ENCODE measurements at regions not wholly inside any gene's neighbourhood (a gene's known extent, or its start where the extent isn't known, plus 50 kb on each side); places are given as distances from the start of the nearest gene placed in this dataset.

GRCh38 chr3:24769918-24770317 is 275.3 kb upstream of the THRB start:
- H3K9me3 Mint-ChIP-seq = peaks cover 4% of the 10 kb centered on the region
- H3K27me3 Mint-ChIP-seq = no peaks in the 10 kb centered on the region
- H3K4me3 Mint-ChIP-seq = no peak overlapping the region
- H3K27ac Mint-ChIP-seq = no peak overlapping the region
- H3K4me1 Mint-ChIP-seq (ENCODE audit: low read depth) = no peaks in the 10 kb centered on the region
- H3K36me3 Mint-ChIP-seq (ENCODE audit: low read depth) = no peaks in the 10 kb centered on the region

- Mint-ChIP-seq H3K27ac (no peak overlapping the region), H3K4me1 (ENCODE audit: low read depth) (no peaks in the 10 kb centered on the region), H3K9me3 (no peaks in the 10 kb centered on the region), H3K36me3 (ENCODE audit: low read depth) (no peaks in the 10 kb centered on the region), H3K4me3 (no peak overlapping the region), H3K27me3 (no peaks in the 10 kb centered on the region)
Measured at GRCh38 chr3:24773798-24774197, 279.1 kb upstream of the THRB start.

DNA sequence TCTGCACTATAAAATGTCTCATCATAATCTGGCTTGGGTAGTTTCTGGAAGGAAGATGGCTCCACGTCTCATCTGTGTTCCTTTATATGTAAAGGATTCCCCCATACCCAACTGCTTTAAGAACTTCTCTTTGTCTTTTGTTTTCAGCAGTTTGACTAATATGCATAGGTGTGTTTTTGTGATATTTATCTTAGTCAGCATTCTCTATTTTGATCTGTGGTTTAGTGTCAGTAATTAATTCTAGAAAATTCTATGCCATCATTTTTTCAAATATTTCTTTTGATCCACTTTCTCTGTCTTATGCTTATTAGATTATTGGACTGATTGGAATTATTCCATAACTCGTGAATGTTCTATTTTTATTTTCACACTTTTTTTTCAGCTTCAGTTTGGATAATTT is 286.3 kb upstream of the THRB start:
- H3K4me3 Mint-ChIP-seq = no peak overlapping the region
- H3K4me1 Mint-ChIP-seq (ENCODE audit: low read depth) = no peaks in the 10 kb centered on the region
- H3K9me3 Mint-ChIP-seq = peaks cover 7% of the 10 kb centered on the region
- no peaks in the 10 kb centered on the region for H3K36me3 Mint-ChIP-seq (ENCODE audit: low read depth)
- no peak overlapping the region for H3K27ac Mint-ChIP-seq
- no peaks in the 10 kb centered on the region for H3K27me3 Mint-ChIP-seq

DNA sequence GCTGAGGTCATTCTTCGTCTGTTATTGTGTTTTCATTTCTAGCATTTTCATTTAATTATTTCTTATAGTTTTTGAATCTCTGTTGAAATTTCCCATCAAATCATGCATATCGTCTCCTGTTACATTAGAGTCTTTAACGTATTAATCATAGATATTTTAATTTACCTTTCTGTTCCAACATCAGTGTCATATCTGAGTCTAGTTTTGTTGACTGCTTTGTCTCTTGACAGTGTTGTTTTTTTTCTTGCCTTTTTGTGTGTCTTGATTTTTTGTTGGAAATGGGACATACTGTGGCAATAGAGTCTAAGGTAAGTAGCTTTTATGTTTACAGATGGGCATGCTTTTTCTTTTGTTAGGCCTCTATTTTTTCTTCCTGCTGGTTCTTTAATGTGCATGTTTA is 286.8 kb upstream of the THRB start:
- H3K9me3 Mint-ChIP-seq = peaks cover 7% of the 10 kb centered on the region
- no peak overlapping the region for H3K4me3 Mint-ChIP-seq
- H3K27ac Mint-ChIP-seq = no peak overlapping the region
- H3K27me3 Mint-ChIP-seq = no peaks in the 10 kb centered on the region
- H3K4me1 Mint-ChIP-seq (ENCODE audit: low read depth) = no peaks in the 10 kb centered on the region
- no peaks in the 10 kb centered on the region for H3K36me3 Mint-ChIP-seq (ENCODE audit: low read depth)

- peaks cover 4% of the 10 kb centered on the region for H3K9me3 Mint-ChIP-seq
- no peaks in the 10 kb centered on the region for H3K36me3 Mint-ChIP-seq (ENCODE audit: low read depth)
Measured at GRCh38 chr3:24793896-24794295, 299.2 kb upstream of the THRB start.

GRCh38 chr3:24802614-24803013 is 308.0 kb upstream of the THRB start:
- Mint-ChIP-seq H3K36me3 (ENCODE audit: low read depth) (no peaks in the 10 kb centered on the region), H3K9me3 (no peaks in the 10 kb centered on the region), H3K4me1 (ENCODE audit: low read depth) (no peaks in the 10 kb centered on the region), H3K27me3 (no peaks in the 10 kb centered on the region), H3K27ac (no peak overlapping the region), H3K4me3 (no peak overlapping the region)

More at GRCh38 chr3:24793896-24794295, 299.2 kb upstream of the THRB start:
- Mint-ChIP-seq H3K4me1 (ENCODE audit: low read depth) (no peaks in the 10 kb centered on the region), H3K27me3 (no peaks in the 10 kb centered on the region), H3K4me3 (no peak overlapping the region), H3K27ac (no peak overlapping the region)

- no peaks in the 10 kb centered on the region for H3K4me1 Mint-ChIP-seq (ENCODE audit: low read depth)
- no peaks in the 10 kb centered on the region for H3K9me3 Mint-ChIP-seq
- H3K36me3 Mint-ChIP-seq (ENCODE audit: low read depth) = no peaks in the 10 kb centered on the region
- no peaks in the 10 kb centered on the region for H3K27me3 Mint-ChIP-seq
- H3K4me3 Mint-ChIP-seq = no peak overlapping the region
- H3K27ac Mint-ChIP-seq = no peak overlapping the region
Measured at GRCh38 chr3:24804095-24804494, 309.4 kb upstream of the THRB start.

DNA sequence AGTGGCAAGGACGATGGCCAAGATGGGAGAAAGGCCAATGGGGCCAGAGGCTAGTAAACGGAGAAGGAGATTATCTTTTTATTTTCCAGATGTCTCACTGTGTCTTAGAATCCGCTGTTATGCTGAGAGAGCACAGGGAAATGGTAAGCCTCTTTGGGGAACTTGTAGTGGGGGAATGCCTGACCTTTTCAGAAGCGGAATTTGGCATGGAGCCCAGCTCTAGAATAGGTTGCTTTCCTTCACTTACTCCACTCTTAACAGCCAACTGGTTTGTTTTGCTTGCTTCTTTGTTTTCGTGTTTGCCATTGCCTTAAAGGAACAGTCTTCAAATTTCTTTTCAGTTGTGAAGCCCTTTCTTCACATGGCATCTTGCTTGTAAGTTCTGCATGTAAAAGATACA is 316.2 kb upstream of the THRB start:
- no peak overlapping the region for H3K4me3 Mint-ChIP-seq
- no peaks in the 10 kb centered on the region for H3K9me3 Mint-ChIP-seq
- H3K27ac Mint-ChIP-seq = no peak overlapping the region
- no peaks in the 10 kb centered on the region for H3K36me3 Mint-ChIP-seq (ENCODE audit: low read depth)
- H3K27me3 Mint-ChIP-seq = no peaks in the 10 kb centered on the region
- no peaks in the 10 kb centered on the region for H3K4me1 Mint-ChIP-seq (ENCODE audit: low read depth)

DNA sequence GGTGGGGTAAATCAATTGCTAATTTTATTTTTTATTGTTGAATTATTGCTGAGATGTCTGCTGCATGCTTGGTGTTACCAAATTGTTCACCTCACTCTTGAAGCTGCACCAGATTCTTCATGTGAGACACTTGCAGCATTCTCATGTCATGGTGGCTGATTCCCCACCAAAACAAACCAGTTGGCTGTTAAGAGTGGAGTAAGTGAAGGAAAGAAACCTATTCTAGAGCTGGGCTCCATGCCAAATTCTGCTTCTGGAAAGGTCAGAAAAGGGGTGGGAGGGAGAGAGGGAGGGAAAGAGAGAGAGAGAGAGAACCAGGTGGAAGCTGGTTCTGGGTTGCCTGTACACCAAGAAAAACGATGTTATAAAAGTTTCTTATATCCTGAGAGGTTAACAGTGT is 317.5 kb upstream of the THRB start:
- Mint-ChIP-seq H3K27me3 (no peaks in the 10 kb centered on the region), H3K36me3 (ENCODE audit: low read depth) (no peaks in the 10 kb centered on the region), H3K9me3 (no peaks in the 10 kb centered on the region), H3K27ac (no peak overlapping the region), H3K4me1 (ENCODE audit: low read depth) (no peaks in the 10 kb centered on the region), H3K4me3 (no peak overlapping the region)

- no peak overlapping the region for H3K4me3 Mint-ChIP-seq
- H3K9me3 Mint-ChIP-seq = peaks cover 3% of the 10 kb centered on the region
Measured at GRCh38 chr3:24818055-24818454, 323.4 kb upstream of the THRB start.

DNA sequence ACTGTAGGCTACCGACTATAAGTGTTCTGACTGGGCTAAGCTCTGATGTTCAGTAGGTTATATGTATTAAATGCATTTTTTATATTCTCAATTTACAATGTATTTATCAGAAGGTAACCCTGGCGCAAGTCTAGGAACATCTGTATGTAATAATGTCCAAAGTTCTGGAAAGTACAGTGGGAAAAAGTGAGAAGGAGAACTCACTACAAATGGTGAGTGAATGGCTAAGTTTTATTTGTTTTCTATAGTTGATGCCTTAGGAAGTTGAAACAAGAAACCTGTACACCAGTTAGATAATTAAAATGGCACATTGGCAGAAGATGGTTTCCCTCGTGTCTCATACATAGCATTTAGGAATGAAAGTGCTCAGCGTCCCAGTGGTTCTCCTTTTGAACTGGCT is 333.4 kb upstream of the THRB start:
- no peak overlapping the region for H3K4me3 Mint-ChIP-seq
- H3K27ac Mint-ChIP-seq = no peak overlapping the region
- H3K4me1 Mint-ChIP-seq (ENCODE audit: low read depth) = no peaks in the 10 kb centered on the region
- H3K27me3 Mint-ChIP-seq = peaks cover 49% of the 10 kb centered on the region
- H3K36me3 Mint-ChIP-seq (ENCODE audit: low read depth) = no peaks in the 10 kb centered on the region
- no peaks in the 10 kb centered on the region for H3K9me3 Mint-ChIP-seq

More at GRCh38 chr3:24818055-24818454, 323.4 kb upstream of the THRB start:
- no peak overlapping the region for H3K27ac Mint-ChIP-seq
- no peaks in the 10 kb centered on the region for H3K4me1 Mint-ChIP-seq (ENCODE audit: low read depth)
- H3K36me3 Mint-ChIP-seq (ENCODE audit: low read depth) = no peaks in the 10 kb centered on the region
- H3K27me3 Mint-ChIP-seq = no peaks in the 10 kb centered on the region

DNA sequence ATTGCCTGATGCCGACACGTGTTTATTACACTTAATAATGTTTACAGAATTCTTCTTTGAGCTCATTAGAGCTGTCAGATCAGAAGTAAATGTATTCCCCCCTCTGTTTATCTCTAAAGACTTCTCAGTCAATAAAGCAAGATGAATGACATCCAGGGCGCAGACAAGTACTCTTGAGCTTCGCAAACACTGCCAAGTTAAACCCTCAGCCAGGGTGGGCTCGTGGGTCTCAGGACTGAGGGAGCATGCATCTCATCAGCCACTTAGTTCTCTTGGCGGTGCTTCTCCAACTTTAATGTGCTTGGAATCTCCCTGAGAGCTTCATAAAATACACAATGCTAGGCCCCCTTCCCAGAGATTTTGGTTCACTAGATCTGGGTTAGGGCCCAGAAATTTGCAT is 333.9 kb upstream of the THRB start:
- no peaks in the 10 kb centered on the region for H3K36me3 Mint-ChIP-seq (ENCODE audit: low read depth)
- H3K27ac Mint-ChIP-seq = no peak overlapping the region
- H3K9me3 Mint-ChIP-seq = no peaks in the 10 kb centered on the region
- H3K4me3 Mint-ChIP-seq = no peak overlapping the region
- peaks cover 53% of the 10 kb centered on the region for H3K27me3 Mint-ChIP-seq
- no peaks in the 10 kb centered on the region for H3K4me1 Mint-ChIP-seq (ENCODE audit: low read depth)

DNA sequence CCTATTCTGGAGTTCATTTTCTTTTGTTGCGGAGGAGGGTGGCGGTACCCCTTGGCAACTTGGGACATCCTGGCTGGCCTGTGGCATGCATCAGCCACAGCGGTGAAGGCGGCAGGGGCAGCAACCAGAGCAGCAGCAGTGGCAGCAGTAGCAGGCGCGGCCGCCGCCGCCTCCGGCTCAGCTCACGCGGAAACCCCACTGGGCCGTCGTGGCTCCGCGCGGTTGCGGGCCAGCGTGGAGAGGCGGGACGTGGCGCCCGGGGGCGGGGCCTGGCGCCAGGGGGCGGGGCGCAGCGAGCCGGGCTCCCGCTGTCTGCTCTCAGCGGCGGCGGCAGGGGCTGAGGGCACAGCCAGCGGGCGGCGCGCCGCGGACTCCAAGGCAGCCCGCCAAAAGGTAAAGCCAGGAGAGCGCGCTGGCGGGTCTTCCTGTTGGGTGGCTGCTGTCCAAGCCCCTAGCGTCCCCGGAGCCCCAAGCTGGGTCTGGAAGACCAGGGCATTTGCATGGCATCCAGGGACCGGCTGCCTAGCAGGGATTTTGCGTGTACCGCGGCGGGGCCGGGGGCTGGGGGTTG is 334.4 kb upstream of the THRB start:
- H3K36me3 Mint-ChIP-seq (ENCODE audit: low read depth) = no peaks in the 10 kb centered on the region
- peaks cover 54% of the 10 kb centered on the region for H3K27me3 Mint-ChIP-seq
- H3K4me1 Mint-ChIP-seq (ENCODE audit: low read depth) = no peaks in the 10 kb centered on the region
- H3K9me3 Mint-ChIP-seq = no peaks in the 10 kb centered on the region
- no peak overlapping the region for H3K27ac Mint-ChIP-seq
- no peak overlapping the region for H3K4me3 Mint-ChIP-seq

GRCh38 chr3:24829629-24830229 is 335.1 kb upstream of the THRB start:
- Mint-ChIP-seq H3K27ac (no peak overlapping the region), H3K9me3 (no peaks in the 10 kb centered on the region), H3K4me3 (no peak overlapping the region), H3K27me3 (peaks cover 54% of the 10 kb centered on the region), H3K4me1 (ENCODE audit: low read depth) (no peaks in the 10 kb centered on the region), H3K36me3 (ENCODE audit: low read depth) (no peaks in the 10 kb centered on the region)

GRCh38 chr3:24830230-24831152 is 335.8 kb upstream of the THRB start:
- Mint-ChIP-seq H3K4me3 (no peak overlapping the region), H3K27ac (no peak overlapping the region), H3K36me3 (ENCODE audit: low read depth) (no peaks in the 10 kb centered on the region), H3K27me3 (peaks cover 53% of the 10 kb centered on the region), H3K9me3 (no peaks in the 10 kb centered on the region), H3K4me1 (ENCODE audit: low read depth) (no peaks in the 10 kb centered on the region)

Data from stimulated activated naive CD8-positive, alpha-beta T cell treated with anti-CD3 and anti-CD28 coated beads, Interleukin-15, Interleukin-2, amounts not matched to agents 100 ng/mL and 50 ng/mL, for 24 hours (primary cell).